Prostate gland (tissue), 2 donors: ENCODE measurements at regions not wholly inside any gene's neighbourhood (a gene's known extent, or its start where the extent isn't known, plus 50 kb on each side); places are given as distances from the start of the nearest gene placed in this dataset.

Experiments used
- POLR2A ChIP-seq: fragments of 450-650 bp; IDR thresholded peaks from one replicate; pipeline ENCODE4 v1.6.1; 2016; ENCODE audit warnings: antibody characterized with exemption, mild to moderate bottlenecking
- TF ChIP-seq, protein P1 (sequence below), 4 experiments: fragments of 200-600 bp in 2 of 4; fragments of 450-650 bp in 2 of 4; sonication (generic) in 2 of 4; IDR thresholded peaks; 1 replicate in 3 of 4; 2 replicates in 1 of 4; pipeline ENCODE4 v1.5.1; 2016 to 2019; ENCODE audit warnings: antibody characterized with exemption in 4 of 4, mild to moderate bottlenecking in 2 of 4, moderate library complexity in 2 of 4

DNA sequence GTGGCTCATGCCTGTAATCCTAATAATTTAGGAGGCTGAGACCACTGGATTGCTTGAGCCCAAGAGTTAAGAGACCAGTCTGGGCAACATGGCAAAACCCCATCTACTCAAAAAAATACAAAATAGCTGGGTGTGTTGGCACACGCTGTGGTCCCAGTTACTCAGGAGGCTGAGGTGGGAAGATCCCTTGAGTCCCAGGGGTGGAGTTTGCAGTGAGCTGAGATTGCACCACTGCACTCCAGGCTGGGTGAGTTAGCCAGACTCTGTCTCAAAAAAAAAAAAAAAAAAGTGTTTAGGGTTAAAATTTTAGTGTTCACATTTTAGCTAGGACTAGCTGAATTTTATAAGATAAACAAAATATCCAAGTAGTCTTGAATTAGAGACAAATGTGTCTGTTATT lies 1340.1 kb upstream of the EPHA6 start:
- TF ChIP-seq, protein P1, sequence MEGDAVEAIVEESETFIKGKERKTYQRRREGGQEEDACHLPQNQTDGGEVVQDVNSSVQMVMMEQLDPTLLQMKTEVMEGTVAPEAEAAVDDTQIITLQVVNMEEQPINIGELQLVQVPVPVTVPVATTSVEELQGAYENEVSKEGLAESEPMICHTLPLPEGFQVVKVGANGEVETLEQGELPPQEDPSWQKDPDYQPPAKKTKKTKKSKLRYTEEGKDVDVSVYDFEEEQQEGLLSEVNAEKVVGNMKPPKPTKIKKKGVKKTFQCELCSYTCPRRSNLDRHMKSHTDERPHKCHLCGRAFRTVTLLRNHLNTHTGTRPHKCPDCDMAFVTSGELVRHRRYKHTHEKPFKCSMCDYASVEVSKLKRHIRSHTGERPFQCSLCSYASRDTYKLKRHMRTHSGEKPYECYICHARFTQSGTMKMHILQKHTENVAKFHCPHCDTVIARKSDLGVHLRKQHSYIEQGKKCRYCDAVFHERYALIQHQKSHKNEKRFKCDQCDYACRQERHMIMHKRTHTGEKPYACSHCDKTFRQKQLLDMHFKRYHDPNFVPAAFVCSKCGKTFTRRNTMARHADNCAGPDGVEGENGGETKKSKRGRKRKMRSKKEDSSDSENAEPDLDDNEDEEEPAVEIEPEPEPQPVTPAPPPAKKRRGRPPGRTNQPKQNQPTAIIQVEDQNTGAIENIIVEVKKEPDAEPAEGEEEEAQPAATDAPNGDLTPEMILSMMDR (IDR thresholded peaks at IDR 0.05): no peak
- TF ChIP-seq POLR2A: no peak
